ENCODE measurements at regions not wholly inside any gene's neighbourhood (a gene's known extent, or its start where the extent isn't known, plus 50 kb on each side); places are given as distances from the start of the nearest gene placed in this dataset.
"Not testable (repeated sequence)": the region's sequence is repeated elsewhere in the genome, so short reads cannot be mapped to it uniquely, and the experiment has no call there.

GRCh38 chr11:33989461-33989860 lies 62.1 kb upstream of the CAPRIN1 start:
- no peak for DNase-seq (ENCODE audit: extremely low spot score)
- ChIA-PET CTCF (no interaction called here), POLR2A (no interaction called here)
- TF ChIP-seq ARNT (IDR thresholded peaks at IDR 0.05) (no peak), HDGF (IDR thresholded peaks at IDR 0.05; ENCODE audit: borderline replicate concordance) (no peak), TARDBP (IDR thresholded peaks at IDR 0.05) (no peak), FOXK2 (IDR thresholded peaks at IDR 0.05) (no peak), ELF4 (IDR thresholded peaks at IDR 0.05) (no peak), SP1 (IDR thresholded peaks at IDR 0.05) (no peak), ZNF384 (IDR thresholded peaks at IDR 0.05) (no peak)

- POLR2A ChIA-PET, result interaction anchor here (1.0 kb wide), 1 partner anchor 182 kb away, joined by 3 read pairs; no protein-coding TSS in a partner anchor
- CTCF ChIA-PET, result interaction anchor here (0.7 to 2.6 kb wide), 9 partner anchors 9 to 271 kb away, joined by 3 to 28 read pairs (median 7); no protein-coding TSS in a partner anchor
- no peak for TF ChIP-seq ZNF384 (IDR thresholded peaks at IDR 0.05)
- TF ChIP-seq PKNOX1 (IDR thresholded peaks at IDR 0.05), result no peak
- TF ChIP-seq BHLHE40 (IDR thresholded peaks at IDR 0.05; ENCODE audit: borderline replicate concordance), result no peak
- TF ChIP-seq TARDBP (IDR thresholded peaks at IDR 0.05), result no peak
- TF ChIP-seq FOXM1 (IDR thresholded peaks at IDR 0.05; ENCODE audit: borderline replicate concordance), result no peak
- TF ChIP-seq HDGF (IDR thresholded peaks at IDR 0.05; ENCODE audit: borderline replicate concordance), result no peak
- TF ChIP-seq SUZ12 (IDR thresholded peaks at IDR 0.05), result no peak
- TF ChIP-seq ELF4 (IDR thresholded peaks at IDR 0.05), result no peak
- TF ChIP-seq FOXK2 (IDR thresholded peaks at IDR 0.05), result no peak
- DNase-seq (ENCODE audit: extremely low spot score), result no peak
Observed at GRCh38 chr11:33988586-33989370, 62.8 kb upstream of the CAPRIN1 start.

- POLR2A ChIA-PET, result interaction anchor here (0.8 to 1.0 kb wide), 2 partner anchors 63 to 181 kb away, joined by 3 read pairs; no protein-coding TSS in a partner anchor
- peak; percentile 71 for DNase-seq (ENCODE audit: extremely low spot score)
- no peak for TF ChIP-seq LEF1 (IDR thresholded peaks at IDR 0.05; ENCODE audit: borderline replicate concordance)
- no peak for TF ChIP-seq ARNT (IDR thresholded peaks at IDR 0.05)
- TF ChIP-seq PKNOX1 (IDR thresholded peaks at IDR 0.05), result no peak
- no peak for TF ChIP-seq ZNF384 (IDR thresholded peaks at IDR 0.05)
- no peak for TF ChIP-seq ELF4 (IDR thresholded peaks at IDR 0.05)
- TF ChIP-seq BHLHE40 (IDR thresholded peaks at IDR 0.05; ENCODE audit: borderline replicate concordance), result no peak
- TF ChIP-seq TARDBP (IDR thresholded peaks at IDR 0.05), result no peak
- TF ChIP-seq SP1 (IDR thresholded peaks at IDR 0.05), result no peak
- TF ChIP-seq FOXK2 (IDR thresholded peaks at IDR 0.05), result no peak
- TF ChIP-seq SUZ12 (IDR thresholded peaks at IDR 0.05), result no peak
- no peak for TF ChIP-seq HDGF (IDR thresholded peaks at IDR 0.05; ENCODE audit: borderline replicate concordance)
- TF ChIP-seq L3MBTL2 (conservative IDR thresholded peaks at IDR 0.05), result no peak
- CTCF ChIA-PET, result interaction anchor here (0.6 to 2.6 kb wide), 17 partner anchors 9 to 646 kb away, joined by 3 to 28 read pairs (median 5); no protein-coding TSS in a partner anchor
Observed at GRCh38 chr11:33987975-33988580, 63.5 kb upstream of the CAPRIN1 start.

GRCh38 chr11:33987545-33987944 lies 64.0 kb upstream of the CAPRIN1 start:
- no peak for DNase-seq (ENCODE audit: extremely low spot score)
- CTCF ChIA-PET, result interaction anchor here (0.6 to 2.6 kb wide), 17 partner anchors 10 to 646 kb away, joined by 3 to 28 read pairs (median 5); no protein-coding TSS in a partner anchor
- POLR2A ChIA-PET, result interaction anchor here (0.8 to 1.0 kb wide), 2 partner anchors 64 to 180 kb away, joined by 3 read pairs; no protein-coding TSS in a partner anchor
- TF ChIP-seq CTBP1 (IDR thresholded peaks at IDR 0.05; ENCODE audit: borderline replicate concordance) (no peak), SP1 (IDR thresholded peaks at IDR 0.05) (no peak), ARNT (IDR thresholded peaks at IDR 0.05) (no peak), HDGF (IDR thresholded peaks at IDR 0.05; ENCODE audit: borderline replicate concordance) (no peak), L3MBTL2 (conservative IDR thresholded peaks at IDR 0.05) (no peak), SUZ12 (IDR thresholded peaks at IDR 0.05) (no peak), FOXA1 (IDR thresholded peaks at IDR 0.05) (no peak), PKNOX1 (IDR thresholded peaks at IDR 0.05) (no peak), ZNF384 (IDR thresholded peaks at IDR 0.05) (no peak)

- POLR2A ChIA-PET, result interaction anchor here (0.8 kb wide), 1 partner anchor 64 kb away, joined by 3 read pairs; no protein-coding TSS in a partner anchor
Observed at GRCh38 chr11:33986597-33987501, 64.7 kb upstream of the CAPRIN1 start.

More at GRCh38 chr11:33986597-33987501, 64.7 kb upstream of the CAPRIN1 start:
- DNase-seq (ENCODE audit: extremely low spot score), result not testable (repeated sequence)
- CTCF ChIA-PET, result interaction anchor here (0.6 to 2.6 kb wide), 14 partner anchors 10 to 364 kb away, joined by 3 to 28 read pairs (median 4); no protein-coding TSS in a partner anchor

All from HEK293T (cell line).